Kidney (tissue), 13 donors: ENCODE measurements at regions not wholly inside any gene's neighbourhood (a gene's known extent, or its start where the extent isn't known, plus 50 kb on each side); places are given as distances from the start of the nearest gene placed in this dataset.

Experiments used
- DNase-seq, 5 donors: peaks; one replicate each; pipeline ENCODE4 v3.0.0-alpha.2; 2013 to 2020
- FAIRE-seq: peaks from 2 replicates; lab custom pipeline; 2012; peaks lifted over from hg19 to GRCh38; lab: Jason Lieb, UNC
- H3K27ac ChIP-seq, 2 donors: one replicate each; pipeline ENCODE4 v1.7.0; 2013; ENCODE audit warnings: low read depth in 2 of 2, low read length in 2 of 2, inconsistent platforms in 1 of 2
- H3K27me3 ChIP-seq: one replicate; pipeline ENCODE4 v1.7.1; 2013; ENCODE audit warnings: low read length, inconsistent platforms; ENCODE audit not compliant: control insufficient read depth, insufficient read depth
- H3K36me3 ChIP-seq, 3 donors: one replicate each; pipeline versions ENCODE4 v1.7.0 to v1.7.1; 2013; ENCODE audit warnings: low read length in 3 of 3, control low read depth in 1 of 3, inconsistent platforms in 1 of 3; ENCODE audit not compliant: insufficient read depth in 3 of 3, control insufficient read depth in 2 of 3
- H3K4me1 ChIP-seq, 3 donors: one replicate each; pipeline versions ENCODE4 v1.7.0 to v1.7.1; 2013; ENCODE audit warnings: low read length in 3 of 3, inconsistent platforms in 1 of 3, low read depth in 1 of 3; ENCODE audit not compliant: control insufficient read depth in 2 of 3, insufficient read depth in 2 of 3
- H3K4me3 ChIP-seq, 3 donors: one replicate each; pipeline versions ENCODE4 v1.7.0 to v1.8.1; 2013; ENCODE audit warnings: low read length in 3 of 3, control low read depth in 1 of 3, inconsistent platforms in 1 of 3
- H3K9ac ChIP-seq, 3 donors: one replicate each; pipeline versions ENCODE4 v1.7.0 to v1.7.1; 2013; ENCODE audit warnings: low read length in 3 of 3, control low read depth in 1 of 3, inconsistent platforms in 1 of 3
- H3K9me3 ChIP-seq, 3 donors: one replicate each; pipeline versions ENCODE4 v1.7.0 to v1.7.1; 2013; ENCODE audit warnings: low read length in 3 of 3, control low read depth in 1 of 3, inconsistent platforms in 1 of 3; ENCODE audit not compliant: control insufficient read depth in 2 of 3, insufficient read depth in 1 of 3
- intact Hi-C: fragments of 100-400 bp; cut with DNase I; formaldehyde crosslinking; loops from one replicate; pipeline ENCODE4 v1.11.1; 2022
- TF ChIP-seq, protein P1 (sequence below): IDR thresholded peaks from 3 replicates; pipeline ENCODE4 v1.5.1; 2012; ENCODE audit warnings: mild to moderate bottlenecking, moderate library complexity, borderline replicate concordance; ENCODE audit not compliant: insufficient read depth; ENCODE audit errors: extremely low read depth
- donor health status: control.
- donor health status: control.
- donor health status: control.
- donor health status: control.
- donor health status: control.
- donor health status: DM: yes; HTN: yes; CAD: no.
- donor health status: Normal renal cell carcinoma (clear cell type).

DNA sequence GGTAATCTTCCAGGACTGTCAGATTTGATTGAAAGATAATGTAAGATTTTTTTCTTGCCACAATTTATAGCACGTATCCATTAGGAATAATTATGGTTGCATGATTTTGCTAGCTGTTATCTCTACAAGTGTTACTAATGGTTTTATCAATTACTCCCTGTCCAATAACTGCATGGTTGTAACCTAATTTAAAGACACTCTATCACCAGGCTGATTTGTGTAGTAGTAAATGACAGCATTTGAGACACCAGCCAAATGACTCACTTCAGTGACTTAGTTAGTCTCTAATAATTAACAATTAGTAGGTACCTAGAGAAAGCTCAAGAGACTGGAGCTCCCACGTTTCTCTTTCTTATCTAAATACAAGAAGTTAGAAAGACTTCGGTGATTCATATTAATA is 453.8 kb upstream of the POU3F2 start:
- TF ChIP-seq, protein P1, sequence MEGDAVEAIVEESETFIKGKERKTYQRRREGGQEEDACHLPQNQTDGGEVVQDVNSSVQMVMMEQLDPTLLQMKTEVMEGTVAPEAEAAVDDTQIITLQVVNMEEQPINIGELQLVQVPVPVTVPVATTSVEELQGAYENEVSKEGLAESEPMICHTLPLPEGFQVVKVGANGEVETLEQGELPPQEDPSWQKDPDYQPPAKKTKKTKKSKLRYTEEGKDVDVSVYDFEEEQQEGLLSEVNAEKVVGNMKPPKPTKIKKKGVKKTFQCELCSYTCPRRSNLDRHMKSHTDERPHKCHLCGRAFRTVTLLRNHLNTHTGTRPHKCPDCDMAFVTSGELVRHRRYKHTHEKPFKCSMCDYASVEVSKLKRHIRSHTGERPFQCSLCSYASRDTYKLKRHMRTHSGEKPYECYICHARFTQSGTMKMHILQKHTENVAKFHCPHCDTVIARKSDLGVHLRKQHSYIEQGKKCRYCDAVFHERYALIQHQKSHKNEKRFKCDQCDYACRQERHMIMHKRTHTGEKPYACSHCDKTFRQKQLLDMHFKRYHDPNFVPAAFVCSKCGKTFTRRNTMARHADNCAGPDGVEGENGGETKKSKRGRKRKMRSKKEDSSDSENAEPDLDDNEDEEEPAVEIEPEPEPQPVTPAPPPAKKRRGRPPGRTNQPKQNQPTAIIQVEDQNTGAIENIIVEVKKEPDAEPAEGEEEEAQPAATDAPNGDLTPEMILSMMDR, result no peak
- DNase-seq (no peak), FAIRE-seq (no peak)
- Histone ChIP-seq H3K27ac (no peak overlapping the region), H3K4me3 (no peak overlapping the region), H3K9ac (no peak overlapping the region), H3K36me3 (no peaks in the 10 kb centered on the region), H3K9me3 (no peaks in the 10 kb centered on the region), H3K27me3 (no peaks in the 10 kb centered on the region), H3K4me1 (no peaks in the 10 kb centered on the region)
- intact Hi-C loops, result no loop called here

DNA sequence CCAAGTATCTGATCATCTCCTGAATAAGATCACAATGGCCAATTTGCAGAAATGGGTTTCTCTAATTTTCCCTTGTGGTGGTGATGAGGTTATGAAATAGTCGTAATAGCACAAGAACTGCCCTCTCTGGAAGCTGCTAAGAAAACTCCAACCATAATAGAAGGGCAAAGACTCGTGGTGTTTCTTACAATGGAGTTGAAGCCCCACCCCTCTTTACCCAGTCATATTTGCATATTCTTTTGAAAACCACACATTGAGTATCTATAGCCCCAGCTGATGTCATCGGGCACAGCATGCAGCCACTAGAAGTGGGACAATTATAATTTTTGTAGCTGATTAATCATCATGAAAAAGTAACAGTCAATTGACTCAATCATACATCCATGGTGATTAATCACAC is 452.1 kb upstream of the POU3F2 start:
- Histone ChIP-seq H3K36me3 (no peaks in the 10 kb centered on the region), H3K9me3 (no peaks in the 10 kb centered on the region), H3K4me3 (no peak overlapping the region), H3K4me1 (no peaks in the 10 kb centered on the region), H3K27me3 (no peaks in the 10 kb centered on the region), H3K9ac (no peak overlapping the region), H3K27ac (no peak overlapping the region)
- FAIRE-seq (no peak), DNase-seq (no peak)
- TF ChIP-seq, protein P1, result no peak
- intact Hi-C loops, result no loop called here

DNA sequence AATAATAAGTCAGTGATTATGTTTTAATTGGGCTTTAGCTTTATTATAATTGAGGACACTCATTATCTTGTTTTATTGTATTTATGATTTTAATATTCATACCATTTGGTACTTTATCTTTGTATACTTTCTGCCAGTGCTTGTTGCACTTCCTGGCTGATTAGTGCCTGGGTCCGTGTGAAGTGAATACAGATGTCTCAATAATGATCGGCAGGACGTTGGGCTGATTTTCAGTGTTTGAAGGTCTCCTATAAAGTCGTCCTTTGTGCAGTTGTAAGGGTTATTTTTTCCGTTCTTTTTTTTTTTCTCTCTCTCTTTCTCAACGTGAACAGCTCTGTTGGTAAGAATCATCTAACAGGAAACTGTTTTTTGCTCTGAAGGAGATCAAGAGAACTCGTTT is 450.0 kb upstream of the POU3F2 start:
- TF ChIP-seq, protein P1, result no peak
- H3K27ac ChIP-seq, result no peak overlapping the region
- intact Hi-C loops, result no loop called here
- no peaks in the 10 kb centered on the region for H3K9me3 ChIP-seq
- no peaks in the 10 kb centered on the region for H3K36me3 ChIP-seq
- FAIRE-seq, result no peak
- no peak for DNase-seq
- no peaks in the 10 kb centered on the region for H3K27me3 ChIP-seq
- H3K4me3 ChIP-seq, result no peak overlapping the region
- no peaks in the 10 kb centered on the region for H3K4me1 ChIP-seq
- H3K9ac ChIP-seq, result no peak overlapping the region

DNA sequence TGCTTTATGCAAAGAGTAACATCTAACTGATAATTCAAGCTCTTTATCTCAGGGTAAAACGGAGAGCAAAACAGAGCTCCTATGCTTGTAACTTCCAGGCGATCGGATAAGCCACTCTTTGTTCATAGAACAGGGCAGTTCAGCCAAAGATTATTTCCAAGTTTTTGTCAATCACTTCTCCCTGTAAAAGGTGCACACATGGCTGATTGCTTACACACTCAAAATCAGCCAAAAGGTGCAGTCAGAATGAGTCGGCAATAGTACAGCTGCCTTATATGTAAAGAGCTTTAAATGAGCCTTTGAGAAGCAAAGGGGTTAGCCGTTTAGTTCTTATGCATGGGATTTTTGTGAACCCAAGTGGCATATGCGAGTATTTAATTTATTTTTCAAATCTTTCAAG is 449.6 kb upstream of the POU3F2 start:
- TF ChIP-seq, protein P1, result no peak
- Histone ChIP-seq H3K9ac (no peak overlapping the region), H3K36me3 (no peaks in the 10 kb centered on the region), H3K4me3 (no peak overlapping the region), H3K27me3 (no peaks in the 10 kb centered on the region), H3K27ac (no peak overlapping the region), H3K4me1 (no peaks in the 10 kb centered on the region), H3K9me3 (no peaks in the 10 kb centered on the region)
- FAIRE-seq (no peak), DNase-seq (no peak)
- intact Hi-C loops, result no loop called here
